ENCODE measurements at regions not wholly inside any gene's neighbourhood (a gene's known extent, or its start where the extent isn't known, plus 50 kb on each side); places are given as distances from the start of the nearest gene placed in this dataset.

DNA sequence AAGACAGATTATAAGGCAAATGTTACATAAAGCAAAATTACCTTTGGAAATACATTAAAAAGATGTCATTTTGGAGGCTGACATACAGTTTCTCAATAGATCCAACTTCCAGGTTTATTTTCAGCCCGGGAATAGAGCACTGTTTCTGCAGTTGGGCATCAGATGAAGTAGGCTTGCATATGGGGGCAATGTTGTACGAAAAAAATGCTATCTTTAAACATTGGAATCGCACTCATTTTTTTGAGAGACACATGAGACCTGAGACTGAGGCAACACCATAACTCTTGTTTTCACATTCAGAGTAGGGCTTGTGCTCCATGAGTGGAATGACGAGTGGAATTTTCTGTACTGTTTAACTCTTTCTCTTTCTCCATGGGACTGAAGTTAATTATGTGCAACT is 122.4 kb upstream of the ZRANB2 start:
- H3K4me3 ChIP-seq (ENCODE audit: low read depth, low read length) = no peak overlapping the region
- TF ChIP-seq, protein P1, sequence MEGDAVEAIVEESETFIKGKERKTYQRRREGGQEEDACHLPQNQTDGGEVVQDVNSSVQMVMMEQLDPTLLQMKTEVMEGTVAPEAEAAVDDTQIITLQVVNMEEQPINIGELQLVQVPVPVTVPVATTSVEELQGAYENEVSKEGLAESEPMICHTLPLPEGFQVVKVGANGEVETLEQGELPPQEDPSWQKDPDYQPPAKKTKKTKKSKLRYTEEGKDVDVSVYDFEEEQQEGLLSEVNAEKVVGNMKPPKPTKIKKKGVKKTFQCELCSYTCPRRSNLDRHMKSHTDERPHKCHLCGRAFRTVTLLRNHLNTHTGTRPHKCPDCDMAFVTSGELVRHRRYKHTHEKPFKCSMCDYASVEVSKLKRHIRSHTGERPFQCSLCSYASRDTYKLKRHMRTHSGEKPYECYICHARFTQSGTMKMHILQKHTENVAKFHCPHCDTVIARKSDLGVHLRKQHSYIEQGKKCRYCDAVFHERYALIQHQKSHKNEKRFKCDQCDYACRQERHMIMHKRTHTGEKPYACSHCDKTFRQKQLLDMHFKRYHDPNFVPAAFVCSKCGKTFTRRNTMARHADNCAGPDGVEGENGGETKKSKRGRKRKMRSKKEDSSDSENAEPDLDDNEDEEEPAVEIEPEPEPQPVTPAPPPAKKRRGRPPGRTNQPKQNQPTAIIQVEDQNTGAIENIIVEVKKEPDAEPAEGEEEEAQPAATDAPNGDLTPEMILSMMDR (IDR thresholded peaks at IDR 0.05; ENCODE audit: insufficient read depth, low read length) = no peak
- no peak for DNase-seq (ENCODE audit: low read depth)

DNA sequence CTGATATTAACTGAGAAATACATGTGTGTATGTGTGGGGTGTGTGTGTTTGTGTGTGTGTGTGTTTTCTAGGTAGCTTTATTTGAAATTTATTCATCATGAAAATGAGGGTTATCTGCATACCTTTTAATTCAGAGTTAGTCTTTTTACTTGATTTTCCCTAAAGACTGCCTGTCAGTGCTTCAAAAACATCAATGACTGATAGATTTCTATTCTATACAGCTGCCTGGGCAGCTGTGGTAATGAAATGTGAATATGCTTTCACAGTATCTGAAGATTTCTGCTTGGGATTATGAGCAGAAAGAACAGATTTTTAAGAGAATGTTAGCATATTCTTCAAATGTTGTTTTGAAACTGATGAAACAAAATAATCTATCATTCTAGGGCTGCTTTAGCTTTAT is 119.7 kb upstream of the ZRANB2 start:
- TF ChIP-seq, protein P1 (IDR thresholded peaks at IDR 0.05; ENCODE audit: insufficient read depth, low read length) = no peak
- no peak for DNase-seq (ENCODE audit: low read depth)
- no peak overlapping the region for H3K4me3 ChIP-seq (ENCODE audit: low read depth, low read length)

DNA sequence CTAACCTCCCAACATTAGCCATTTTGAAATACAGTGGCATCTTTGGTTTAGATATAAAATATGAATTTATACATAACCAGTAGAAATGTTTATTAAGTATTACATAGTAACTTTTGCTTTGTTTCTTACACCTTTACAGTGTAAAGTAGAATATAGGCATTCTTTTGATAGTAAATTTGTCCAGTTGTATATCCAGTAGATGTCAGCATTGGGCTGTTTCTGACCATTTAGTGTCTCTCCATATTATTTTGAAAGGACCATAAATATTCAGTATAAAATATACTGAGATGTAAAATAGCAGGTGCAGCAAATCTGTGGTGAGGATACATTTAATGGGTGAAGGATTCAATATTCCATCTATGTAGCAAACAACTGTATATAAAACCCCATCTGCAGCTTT is 115.8 kb upstream of the ZRANB2 start:
- peak; percentile 55 for DNase-seq (ENCODE audit: low read depth)
- H3K4me3 ChIP-seq (ENCODE audit: low read depth, low read length) = no peak overlapping the region
- TF ChIP-seq, protein P1 (IDR thresholded peaks at IDR 0.05; ENCODE audit: insufficient read depth, low read length) = peak; percentile 40

DNA sequence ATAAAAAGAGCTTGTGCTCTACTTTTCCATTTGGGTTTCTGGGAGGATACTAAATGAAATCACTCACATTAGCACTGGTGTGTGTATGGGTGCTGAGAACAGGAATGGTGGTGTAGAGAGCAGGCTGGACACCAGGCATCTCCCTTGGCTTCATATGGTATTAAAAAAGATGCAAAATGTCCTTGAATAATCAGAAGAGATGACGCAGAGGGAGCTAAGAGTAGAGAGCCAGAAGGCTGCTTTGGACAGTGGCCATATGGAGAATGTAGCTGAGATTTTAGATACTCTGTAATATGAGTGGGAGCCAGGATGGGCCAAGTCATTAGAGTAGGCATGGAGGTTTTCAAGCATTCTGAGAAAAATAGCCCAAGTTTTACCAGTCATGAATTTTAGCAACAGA is 112.3 kb upstream of the ZRANB2 start:
- H3K4me3 ChIP-seq (ENCODE audit: low read depth, low read length) = no peak overlapping the region
- TF ChIP-seq, protein P1 (IDR thresholded peaks at IDR 0.05; ENCODE audit: insufficient read depth, low read length) = no peak
- peak; percentile 53 for DNase-seq (ENCODE audit: low read depth)

DNA sequence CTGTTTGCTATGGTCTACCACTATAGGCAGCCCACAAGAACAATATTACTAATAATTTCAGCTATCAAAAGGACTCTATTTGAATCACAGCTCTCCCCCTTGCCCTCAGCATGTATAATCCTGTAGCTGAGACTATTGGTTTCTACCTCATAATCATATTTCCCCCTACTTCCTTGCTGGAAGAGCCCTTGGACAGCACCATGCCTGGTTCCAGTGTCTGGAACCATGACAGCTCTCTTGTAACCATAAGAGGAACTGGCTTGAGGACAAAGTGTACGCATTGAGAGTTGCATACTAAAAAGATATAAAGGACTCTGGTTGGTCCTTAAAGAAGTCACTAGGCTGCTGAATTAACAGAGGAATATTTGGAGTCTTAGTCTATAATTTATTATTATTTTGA is 110.7 kb upstream of the ZRANB2 start:
- no peak overlapping the region for H3K4me3 ChIP-seq (ENCODE audit: low read depth, low read length)
- TF ChIP-seq, protein P1 (IDR thresholded peaks at IDR 0.05; ENCODE audit: insufficient read depth, low read length) = no peak
- no peak for DNase-seq (ENCODE audit: low read depth)

DNA sequence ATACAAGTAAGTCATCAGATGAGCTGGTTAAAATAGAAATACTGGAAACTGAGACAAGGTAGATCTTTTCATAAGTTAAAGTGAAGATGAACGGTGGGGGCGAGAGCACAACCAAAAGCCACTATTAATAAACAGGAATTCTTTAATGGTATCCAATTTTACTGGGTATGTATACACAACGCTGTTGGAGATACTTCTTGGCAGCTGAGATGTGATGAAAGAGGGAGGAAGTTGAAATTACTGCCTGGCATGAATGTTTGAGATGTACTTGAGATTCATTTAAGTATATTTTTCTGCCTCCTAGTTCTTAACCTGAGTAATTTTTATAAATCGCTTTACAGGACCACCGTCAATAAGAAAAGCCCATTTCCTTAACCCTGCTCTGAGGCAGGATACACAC is 110.0 kb upstream of the ZRANB2 start:
- H3K4me3 ChIP-seq (ENCODE audit: low read depth, low read length) = no peak overlapping the region
- TF ChIP-seq, protein P1 (IDR thresholded peaks at IDR 0.05; ENCODE audit: insufficient read depth, low read length) = no peak
- no peak for DNase-seq (ENCODE audit: low read depth)

DNA sequence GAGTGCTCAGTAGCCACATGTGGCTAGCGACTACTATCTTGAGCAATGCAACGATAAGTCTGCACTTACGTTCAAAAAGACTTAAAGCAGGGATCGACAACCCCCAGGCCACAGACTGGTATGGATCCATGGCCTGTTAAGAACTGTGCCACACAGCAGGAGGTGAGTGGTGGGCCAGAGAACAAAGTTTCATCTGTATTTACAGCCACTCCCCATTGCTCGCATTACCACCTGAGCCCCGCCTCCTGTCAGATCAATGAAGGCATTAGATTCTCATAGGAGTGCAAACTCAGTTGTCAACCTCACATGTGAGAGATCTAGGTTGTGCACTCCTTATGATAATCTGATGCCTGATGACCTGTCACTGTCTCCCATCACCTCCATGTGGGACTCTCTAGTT is 103.6 kb upstream of the ZRANB2 start:
- no peak overlapping the region for H3K4me3 ChIP-seq (ENCODE audit: low read depth, low read length)
- DNase-seq (ENCODE audit: low read depth) = no peak
- TF ChIP-seq, protein P1 (IDR thresholded peaks at IDR 0.05; ENCODE audit: insufficient read depth, low read length) = no peak

Measured in fibroblast of the aortic adventitia (primary cell).